ENCODE measurements at regions not wholly inside any gene's neighbourhood (a gene's known extent, or its start where the extent isn't known, plus 50 kb on each side); places are given as distances from the start of the nearest gene placed in this dataset.

GRCh38 chr7:153380636-153381035 is 621.1 kb downstream of the ACTR3B start:
- ATAC-seq (no peak), DNase-seq (ENCODE audit: low spot score) (no peak), FAIRE-seq (no peak)
- Histone ChIP-seq H3K4me3 (replicated peaks in 1 of 3; ENCODE audit: insufficient read depth in 1 of 3, low read depth in 2 of 3, low read length in 3 of 3) (no peak overlapping the region), H2AFZ (ENCODE audit: low read length) (no peak overlapping the region), H3K4me2 (ENCODE audit: low read depth, low read length) (no peak overlapping the region), H3K4me1 (ENCODE audit: insufficient read depth, low read length) (no peaks in the 10 kb centered on the region), H3K27ac (ENCODE audit: extremely low read length, insufficient read depth, low read length) (no peak overlapping the region), H3K79me2 (ENCODE audit: insufficient read depth, low read length) (no peaks in the 10 kb centered on the region), H3K9ac (ENCODE audit: insufficient read depth, low read depth, low read length) (no peak overlapping the region), H3K9me3 (ENCODE audit: low read length) (no peaks in the 10 kb centered on the region), H3K36me3 (replicated peaks in 1 of 2; ENCODE audit: control insufficient read depth in 1 of 2, insufficient read depth in 2 of 2, low read length in 2 of 2) (no peaks in the 10 kb centered on the region), H4K20me1 (ENCODE audit: insufficient read depth, low read length) (no peaks in the 10 kb centered on the region), H3K27me3 (ENCODE audit: control insufficient read depth in 1 of 2, insufficient read depth in 2 of 2, low read length in 2 of 2) (no peaks in the 10 kb centered on the region)
- BruUV-seq (replicated peaks) = no TSS peak
- intact Hi-C loops (cut with micrococcal nuclease; ENCODE audit: unreplicated experiment) = no loop called here
- 23% methylated on average over 7 of the region's 7 CpGs for WGBS (ENCODE audit: low lambda C conversion rate)
- TF ChIP-seq FOXA1 (IDR thresholded peaks at IDR 0.05) (no peak), FOXA1 (CRISPR knock-in tag; IDR thresholded peaks at IDR 0.05) (no peak), SIX4 (CRISPR knock-in tag; IDR thresholded peaks at IDR 0.05) (no peak), MXD4 (CRISPR knock-in tag; IDR thresholded peaks at IDR 0.05) (no peak), REL (CRISPR knock-in tag; conservative IDR thresholded peaks at IDR 0.05) (no peak), ZMAT3 (CRISPR knock-in tag; conservative IDR thresholded peaks at IDR 0.05) (no peak), HMG20A (CRISPR knock-in tag; IDR thresholded peaks at IDR 0.05; ENCODE audit: borderline replicate concordance) (no peak), PRDM15 (CRISPR knock-in tag; IDR thresholded peaks at IDR 0.05) (no peak), ZNF704 (CRISPR knock-in tag; IDR thresholded peaks at IDR 0.05; ENCODE audit: borderline replicate concordance) (no peak), PRPF4 (IDR thresholded peaks at IDR 0.05; ENCODE audit: low read depth, low read length, poor library complexity, severe bottlenecking) (no peak), ZNF337 (CRISPR knock-in tag; IDR thresholded peaks at IDR 0.05; ENCODE audit: borderline replicate concordance, low read depth) (no peak), PBX3 (CRISPR knock-in tag; IDR thresholded peaks at IDR 0.05; ENCODE audit: borderline replicate concordance) (no peak), ARID3A (IDR thresholded peaks at IDR 0.05; ENCODE audit: low read depth, low read length) (no peak)
- in situ Hi-C loops (cut with HindIII; ENCODE audit: extremely low pct_ligation_motif_present, low pct_unique_long_range_greater_than_20kb) = no loop called here
- ChIA-PET CTCF (ENCODE audit: low intra/inter-chr PET ratio, low total read pairs) (no interaction called here), POLR2A (no interaction called here)
